ENCODE measurements at regions not wholly inside any gene's neighbourhood (a gene's known extent, or its start where the extent isn't known, plus 50 kb on each side); places are given as distances from the start of the nearest gene placed in this dataset.

DNA sequence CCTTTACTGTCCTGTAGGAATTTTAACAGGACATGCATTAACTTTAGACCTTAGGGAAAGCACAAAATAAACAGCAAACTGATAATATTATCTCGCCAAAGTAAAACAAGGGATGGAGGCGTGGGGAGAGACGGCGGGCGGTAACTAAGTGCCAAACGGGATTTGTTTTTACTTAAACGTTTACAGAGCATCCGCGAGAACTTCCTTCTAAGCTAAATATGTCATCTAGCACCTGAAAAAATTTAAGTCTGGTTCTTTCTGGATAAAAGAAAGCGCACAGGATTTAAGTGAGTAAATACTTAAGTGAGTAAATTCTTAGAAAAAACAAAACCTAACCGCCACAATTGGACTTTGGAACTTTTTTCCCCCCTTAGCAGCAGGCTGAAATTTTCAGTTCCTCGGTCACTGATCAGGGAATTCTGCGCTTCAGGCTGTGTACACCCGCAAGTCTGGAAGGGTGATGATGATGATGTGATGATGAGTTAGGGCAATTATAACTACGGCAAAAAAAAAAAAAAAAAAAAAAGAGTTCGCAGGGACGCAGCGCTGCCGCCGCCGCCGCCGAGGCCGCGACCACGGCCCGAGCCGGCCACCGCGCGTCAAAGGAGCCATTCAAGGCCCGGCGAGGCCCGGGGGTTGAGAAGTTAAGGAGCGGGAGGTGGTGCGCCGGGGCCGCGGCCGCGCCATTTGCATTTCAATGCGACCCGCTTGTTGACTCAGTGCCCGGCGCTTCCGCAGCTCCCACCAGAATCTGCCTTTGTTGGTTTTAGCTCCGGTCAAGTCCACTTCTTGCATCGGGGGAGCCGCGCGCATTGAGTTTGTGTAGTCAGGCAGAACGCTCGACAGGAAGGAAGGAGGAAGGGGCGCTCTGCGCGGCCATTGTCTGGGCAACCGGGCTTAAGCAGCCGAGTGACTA, 108.8 kb downstream of the SPRY1 start:
- peak overlapping the region; percentile 48 for H3K4me3 ChIP-seq (ENCODE audit: low read depth, low read length)
- DNase-seq (ENCODE audit: low read depth): peak; percentile 58
- TF ChIP-seq, protein P1, sequence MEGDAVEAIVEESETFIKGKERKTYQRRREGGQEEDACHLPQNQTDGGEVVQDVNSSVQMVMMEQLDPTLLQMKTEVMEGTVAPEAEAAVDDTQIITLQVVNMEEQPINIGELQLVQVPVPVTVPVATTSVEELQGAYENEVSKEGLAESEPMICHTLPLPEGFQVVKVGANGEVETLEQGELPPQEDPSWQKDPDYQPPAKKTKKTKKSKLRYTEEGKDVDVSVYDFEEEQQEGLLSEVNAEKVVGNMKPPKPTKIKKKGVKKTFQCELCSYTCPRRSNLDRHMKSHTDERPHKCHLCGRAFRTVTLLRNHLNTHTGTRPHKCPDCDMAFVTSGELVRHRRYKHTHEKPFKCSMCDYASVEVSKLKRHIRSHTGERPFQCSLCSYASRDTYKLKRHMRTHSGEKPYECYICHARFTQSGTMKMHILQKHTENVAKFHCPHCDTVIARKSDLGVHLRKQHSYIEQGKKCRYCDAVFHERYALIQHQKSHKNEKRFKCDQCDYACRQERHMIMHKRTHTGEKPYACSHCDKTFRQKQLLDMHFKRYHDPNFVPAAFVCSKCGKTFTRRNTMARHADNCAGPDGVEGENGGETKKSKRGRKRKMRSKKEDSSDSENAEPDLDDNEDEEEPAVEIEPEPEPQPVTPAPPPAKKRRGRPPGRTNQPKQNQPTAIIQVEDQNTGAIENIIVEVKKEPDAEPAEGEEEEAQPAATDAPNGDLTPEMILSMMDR (IDR thresholded peaks at IDR 0.05; ENCODE audit: insufficient read depth, low read depth, low read length, missing control alignments): no peak

DNA sequence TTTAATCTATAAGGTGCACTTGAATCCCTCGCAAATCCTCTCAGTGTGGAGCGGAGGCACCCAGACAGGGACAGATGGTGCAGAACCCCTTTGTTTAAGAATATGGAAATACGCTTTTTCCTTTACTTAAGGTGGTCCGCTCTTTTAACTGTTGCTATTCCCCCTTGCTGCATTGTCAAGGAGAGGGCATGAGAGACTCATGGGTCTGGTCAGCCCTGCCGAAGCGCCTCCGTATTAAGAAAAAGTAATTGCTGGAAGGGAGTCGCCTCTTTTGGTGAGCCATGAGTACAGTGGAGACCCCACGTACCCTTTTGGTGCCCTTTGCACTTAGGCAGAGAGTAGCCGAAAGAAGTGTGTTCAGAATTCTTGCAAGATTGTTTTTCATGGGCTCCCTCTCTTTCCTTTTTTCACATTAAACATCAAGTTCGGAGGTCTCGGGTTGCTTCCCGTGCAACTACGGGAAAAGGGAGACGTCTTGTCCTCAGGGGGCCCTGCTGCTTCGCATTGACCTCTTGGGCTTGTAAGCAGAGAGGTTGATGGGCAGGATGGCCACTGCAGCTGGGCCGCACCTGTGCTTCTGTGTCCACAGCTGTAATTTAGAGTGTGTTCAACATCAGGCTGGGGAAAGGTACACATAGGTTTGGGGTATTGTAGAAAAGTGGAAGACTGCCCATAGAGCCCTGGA, 109.6 kb downstream of the SPRY1 start:
- TF ChIP-seq, protein P1 (IDR thresholded peaks at IDR 0.05; ENCODE audit: insufficient read depth, low read depth, low read length, missing control alignments): no peak
- H3K4me3 ChIP-seq (ENCODE audit: low read depth, low read length): peak overlapping the region; percentile 48
- no peak for DNase-seq (ENCODE audit: low read depth)

DNA sequence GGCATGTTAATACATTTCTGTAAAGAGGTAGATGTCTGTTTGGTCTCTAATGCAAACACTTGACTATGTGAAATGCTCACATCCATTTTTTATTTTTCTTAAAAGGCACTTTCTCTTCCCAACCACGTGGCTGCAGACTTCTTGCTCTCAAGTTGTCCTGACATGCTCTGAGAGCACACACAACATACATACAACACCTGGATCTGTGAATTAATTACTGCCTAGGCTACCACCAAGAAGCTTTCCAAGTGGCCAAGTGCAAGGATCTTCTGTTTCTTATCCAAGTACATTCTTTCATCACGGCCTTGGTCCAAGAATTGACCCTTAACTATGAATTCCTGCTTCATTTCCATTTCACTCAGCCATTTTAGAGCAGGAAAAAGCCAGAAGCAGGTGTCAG, 110.8 kb downstream of the SPRY1 start:
- TF ChIP-seq, protein P1 (IDR thresholded peaks at IDR 0.05; ENCODE audit: insufficient read depth, low read depth, low read length, missing control alignments): no peak
- H3K4me3 ChIP-seq (ENCODE audit: low read depth, low read length): no peak overlapping the region
- no peak for DNase-seq (ENCODE audit: low read depth)

DNA sequence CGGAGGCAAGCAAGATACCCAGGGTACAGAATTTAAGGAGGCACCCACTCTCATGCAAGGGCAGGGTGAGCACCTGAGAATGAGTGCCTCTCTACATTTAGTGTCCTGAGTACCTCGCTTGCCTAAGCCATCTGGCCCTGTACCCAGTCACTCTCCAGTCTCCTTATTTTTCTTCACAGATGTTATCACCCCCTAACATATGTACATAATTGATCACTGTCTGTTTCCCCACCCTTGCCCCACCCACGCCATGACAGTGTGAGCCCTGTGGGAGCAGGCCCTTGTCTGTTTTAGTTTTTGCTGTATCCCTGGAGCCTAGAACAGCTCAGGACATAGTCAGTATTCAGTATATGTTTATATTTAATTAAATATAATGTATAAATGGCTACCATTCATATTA, 113.6 kb downstream of the SPRY1 start:
- TF ChIP-seq, protein P1 (IDR thresholded peaks at IDR 0.05; ENCODE audit: insufficient read depth, low read depth, low read length, missing control alignments): no peak
- no peak overlapping the region for H3K4me3 ChIP-seq (ENCODE audit: low read depth, low read length)
- DNase-seq (ENCODE audit: low read depth): no peak

DNA sequence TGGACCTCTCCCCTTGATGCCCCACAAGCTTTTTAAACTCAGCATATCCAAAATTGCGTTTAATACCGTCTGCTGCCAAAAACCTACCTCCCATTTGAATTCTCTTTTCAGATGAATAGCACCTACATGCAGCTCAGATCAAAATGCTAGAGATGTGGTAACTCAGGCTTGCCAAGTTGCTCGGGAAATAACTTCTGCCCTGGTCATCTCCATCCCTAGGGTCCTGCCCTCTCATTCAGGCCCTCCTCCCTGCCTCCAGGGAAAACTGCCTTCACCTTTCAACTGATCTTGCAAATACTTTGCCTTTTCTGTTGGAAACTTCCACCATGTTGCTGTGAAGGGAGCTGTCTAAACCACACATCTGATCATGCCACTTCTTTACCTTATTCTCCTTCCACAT, 114.1 kb downstream of the SPRY1 start:
- no peak overlapping the region for H3K4me3 ChIP-seq (ENCODE audit: low read depth, low read length)
- no peak for DNase-seq (ENCODE audit: low read depth)
- TF ChIP-seq, protein P1 (IDR thresholded peaks at IDR 0.05; ENCODE audit: insufficient read depth, low read depth, low read length, missing control alignments): no peak

DNA sequence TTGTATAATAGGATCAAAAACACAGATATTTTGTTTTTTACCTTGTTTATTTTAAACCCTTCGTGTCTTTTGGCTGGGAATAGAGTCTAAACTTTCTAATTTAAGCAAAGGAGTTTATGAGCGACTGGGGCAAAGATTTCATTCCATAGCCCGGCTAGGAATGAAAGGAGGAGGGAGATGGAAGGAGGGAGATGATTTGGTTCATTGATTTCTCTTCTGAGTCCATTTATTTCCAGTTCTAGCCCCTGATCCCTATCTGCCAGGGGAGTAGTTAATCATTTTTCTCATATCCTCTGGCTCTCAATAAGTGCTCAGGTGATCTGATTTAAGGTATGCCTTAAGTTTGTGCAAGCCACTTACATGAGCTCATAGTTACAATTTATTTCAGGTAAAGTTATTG, 120.0 kb downstream of the SPRY1 start:
- TF ChIP-seq, protein P1 (IDR thresholded peaks at IDR 0.05; ENCODE audit: insufficient read depth, low read depth, low read length, missing control alignments): no peak
- H3K4me3 ChIP-seq (ENCODE audit: low read depth, low read length): no peak overlapping the region
- no peak for DNase-seq (ENCODE audit: low read depth)

All from GM12865 (cell line).